WTC11 (cell line): ENCODE measurements at regions not wholly inside any gene's neighbourhood (a gene's known extent, or its start where the extent isn't known, plus 50 kb on each side); places are given as distances from the start of the nearest gene placed in this dataset.

Experiments used
- ATAC-seq: fragments of 200-7000 bp; cut with Tn5 transposase; 2 replicates; pipeline ENCODE4 v1.10.0; 2021; ENCODE audit warnings: mild to moderate bottlenecking, moderate library complexity
- CTCF ChIA-PET: fragments of 300-600 bp; sonication (Branson Sonifier 250); formaldehyde crosslinking; loops from one replicate; lab custom pipeline; 2021; ENCODE audit warnings: antibody characterized with exemption; lab: Charles Lee
- POLR2A ChIA-PET: fragments of 350-600 bp; sonication (Branson Sonifier 250); formaldehyde crosslinking; loops from one replicate; lab custom pipeline; 2021; ENCODE audit warnings: antibody characterized with exemption; lab: Charles Lee
- DNase-seq: peaks from one replicate; pipeline ENCODE4 v3.0.0; 2021; ENCODE audit warnings: low spot score
- H3K27ac Mint-ChIP-seq: 2 replicates; pipeline ENCODE4 v1.8.0; 2021; ENCODE audit warnings: mixed read lengths
- H3K27me3 Mint-ChIP-seq: 2 replicates; pipeline ENCODE4 v1.8.0; 2021; ENCODE audit warnings: low read depth, mild to moderate bottlenecking, moderate library complexity, mixed read lengths
- H3K36me3 Mint-ChIP-seq: 2 replicates; pipeline ENCODE4 v1.8.0; 2021; ENCODE audit warnings: mixed read lengths
- H3K4me1 Mint-ChIP-seq: 2 replicates; pipeline ENCODE4 v1.8.0; 2022; ENCODE audit warnings: mixed read lengths
- H3K4me3 Mint-ChIP-seq: 2 replicates; pipeline ENCODE4 v1.8.0; 2021; ENCODE audit warnings: mild to moderate bottlenecking, moderate library complexity, mixed read lengths
- H3K9me3 Mint-ChIP-seq: 2 replicates; pipeline ENCODE4 v1.8.0; 2021; ENCODE audit warnings: mixed read lengths
- ARID4B ChIP-seq: sonication (generic); formaldehyde crosslinking; IDR thresholded peaks from 2 replicates; pipeline ENCODE4 v1.8.0; 2023; ENCODE audit warnings: missing genetic modification reagents, mild to moderate bottlenecking, borderline replicate concordance
- E2F4 ChIP-seq: sonication (generic); formaldehyde crosslinking; IDR thresholded peaks from 2 replicates; pipeline ENCODE4 v1.8.1; 2022; ENCODE audit warnings: low read depth, mild to moderate bottlenecking, moderate library complexity, missing genetic modification reagents, borderline replicate concordance
- GABPB1 ChIP-seq: sonication (generic); formaldehyde crosslinking; IDR thresholded peaks from 2 replicates; pipeline ENCODE4 v1.8.1; 2023; ENCODE audit warnings: mild to moderate bottlenecking, missing genetic modification reagents
- NR1H2 ChIP-seq: sonication (generic); formaldehyde crosslinking; IDR thresholded peaks from 2 replicates; pipeline ENCODE4 v1.9.0; 2021; ENCODE audit warnings: mild to moderate bottlenecking, moderate library complexity, missing genetic modification reagents
- PRDM15 ChIP-seq: sonication (generic); formaldehyde crosslinking; IDR thresholded peaks from 2 replicates; pipeline ENCODE4 v1.8.0; 2022; ENCODE audit warnings: missing genetic modification reagents
- SP1 ChIP-seq: sonication (generic); formaldehyde crosslinking; conservative IDR thresholded peaks from 2 replicates; pipeline ENCODE4 v1.8.1; 2022; ENCODE audit warnings: missing genetic modification reagents
- TCF7 ChIP-seq: sonication (generic); formaldehyde crosslinking; IDR thresholded peaks from 2 replicates; pipeline ENCODE4 v1.8.0; 2022; ENCODE audit warnings: mild to moderate bottlenecking, low read depth, missing genetic modification reagents, moderate library complexity
- TEAD1 ChIP-seq: sonication (generic); formaldehyde crosslinking; IDR thresholded peaks from 2 replicates; pipeline ENCODE4 v1.8.0; 2022; ENCODE audit warnings: mild to moderate bottlenecking, missing genetic modification reagents
- TEAD4 ChIP-seq: sonication (generic); formaldehyde crosslinking; IDR thresholded peaks from 2 replicates; pipeline ENCODE4 v1.8.0; 2022; ENCODE audit warnings: mild to moderate bottlenecking, missing genetic modification reagents
- ZNF532 ChIP-seq: fragments of 250-450 bp; sonication (Bioruptor Pico); IDR thresholded peaks from 2 replicates; pipeline ENCODE4 v1.9.0; 2021; ENCODE audit warnings: mild to moderate bottlenecking, borderline replicate concordance
- ZSCAN18 ChIP-seq: fragments of 250-450 bp; sonication (Bioruptor Pico); IDR thresholded peaks from 2 replicates; pipeline ENCODE4 v2.1.2; 2022; ENCODE audit warnings: mild to moderate bottlenecking, moderate library complexity

- TF ChIP-seq ZSCAN18 (CRISPR knock-in tag) (no peak), GABPB1 (CRISPR knock-in tag) (no peak)
These were observed 308.0 kb upstream of the ZC3H12C start (continued) for GRCh38 chr11:109785198-109785597.

- ATAC-seq = no peak
- TF ChIP-seq TEAD4 (CRISPR knock-in tag) (no peak), SP1 (CRISPR knock-in tag) (no peak), E2F4 (CRISPR knock-in tag) (no peak), NR1H2 (CRISPR knock-in tag) (no peak)
- TF ChIP-seq, all 79 proteins: peak for 0
- H3K9me3 Mint-ChIP-seq = peaks cover 4% of the 10 kb centered on the region
These were observed 307.5 kb upstream of the ZC3H12C start for GRCh38 chr11:109785714-109786113.

GRCh38 chr11:109788948-109789490 is 304.2 kb upstream of the ZC3H12C start:
- TF ChIP-seq PRDM15 (CRISPR knock-in tag) (no peak), ARID4B (no peak), ZNF532 (CRISPR knock-in tag) (no peak), TCF7 (CRISPR knock-in tag) (no peak), TEAD1 (no peak)
- ChIA-PET CTCF (no interaction called here), POLR2A (no interaction called here)
- no peak overlapping the region for H3K27ac Mint-ChIP-seq
- H3K36me3 Mint-ChIP-seq = no peaks in the 10 kb centered on the region
- H3K9me3 Mint-ChIP-seq = peaks cover 4% of the 10 kb centered on the region
- DNase-seq (no peak), ATAC-seq (no peak)
- no peaks in the 10 kb centered on the region; the same call in 1 of the 2 replicates for H3K4me1 Mint-ChIP-seq
- no peak overlapping the region for H3K4me3 Mint-ChIP-seq
- H3K27me3 Mint-ChIP-seq = no peaks in the 10 kb centered on the region

More at GRCh38 chr11:109785714-109786113, 307.5 kb upstream of the ZC3H12C start:
- POLR2A ChIA-PET = no interaction called here
- peaks cover 13% of the 10 kb centered on the region for H3K4me1 Mint-ChIP-seq
- H3K4me3 Mint-ChIP-seq = no peak overlapping the region
- DNase-seq = no peak
- CTCF ChIA-PET = no interaction called here
- H3K27ac Mint-ChIP-seq = no peak overlapping the region
- no peaks in the 10 kb centered on the region for H3K27me3 Mint-ChIP-seq
- H3K36me3 Mint-ChIP-seq = no peaks in the 10 kb centered on the region
